CD8-positive, alpha-beta memory T cell (primary cell): ENCODE measurements at regions not wholly inside any gene's neighbourhood (a gene's known extent, or its start where the extent isn't known, plus 50 kb on each side); places are given as distances from the start of the nearest gene placed in this dataset.

Source experiments
- CTCF ChIA-PET: fragments of 350-600 bp; sonication (Branson Sonifier 250); formaldehyde crosslinking; loops from one replicate; lab custom pipeline; 2021; ENCODE audit warnings: antibody characterized with exemption; lab: Charles Lee
- POLR2A ChIA-PET: fragments of 350-600 bp; sonication (Branson Sonifier 250); formaldehyde crosslinking; loops from one replicate; lab custom pipeline; 2021; ENCODE audit warnings: antibody characterized with exemption; lab: Charles Lee
- DNase-seq, 5 donors: peaks; one replicate each; pipeline versions ENCODE4 v3.0.0 to v3.0.0-alpha.2; 2020 to 2022; ENCODE audit warnings: mixed read lengths in 1 of 5
- H3K27ac ChIP-seq: one replicate; pipeline ENCODE4 v1.7.0; 2013; ENCODE audit warnings: low read depth, mild to moderate bottlenecking, low read length, moderate library complexity
- H3K27me3 ChIP-seq: 2 replicates; pipeline ENCODE4 v1.7.0; 2013; ENCODE audit warnings: low read length, mild to moderate bottlenecking; ENCODE audit not compliant: insufficient read depth, poor library complexity, severe bottlenecking
- H3K36me3 ChIP-seq: 2 replicates; pipeline ENCODE4 v1.7.0; 2013; ENCODE audit warnings: mild to moderate bottlenecking, low read length, moderate library complexity; ENCODE audit not compliant: insufficient read depth
- H3K4me1 ChIP-seq: 2 replicates; pipeline ENCODE4 v1.7.0; 2013; ENCODE audit warnings: mild to moderate bottlenecking, low read length, moderate library complexity; ENCODE audit not compliant: insufficient read depth
- H3K4me3 ChIP-seq: 2 replicates; pipeline ENCODE4 v1.7.0; 2013; ENCODE audit warnings: mild to moderate bottlenecking, low read length
- H3K9me3 ChIP-seq: 2 replicates; pipeline ENCODE4 v1.7.0; 2013; ENCODE audit warnings: mild to moderate bottlenecking, low read length
- H3K27ac Mint-ChIP-seq, 8 donors: one replicate each; pipeline ENCODE4 v1.8.0; 2020 to 2021; ENCODE audit warnings: mixed read lengths in 8 of 8, mild to moderate bottlenecking in 6 of 8, inconsistent platforms in 3 of 8, moderate library complexity in 3 of 8
- H3K27me3 Mint-ChIP-seq, 2 donors: one replicate each; pipeline ENCODE4 v1.8.0; 2020 to 2021; ENCODE audit warnings: mixed read lengths in 2 of 2, mild to moderate bottlenecking in 1 of 2, moderate library complexity in 1 of 2
- H3K36me3 Mint-ChIP-seq, 3 donors: one replicate each; pipeline ENCODE4 v1.8.0; 2020 to 2021; ENCODE audit warnings: mixed read lengths in 3 of 3, inconsistent platforms in 1 of 3, mild to moderate bottlenecking in 1 of 3
- H3K4me1 Mint-ChIP-seq, 3 donors: one replicate each; pipeline ENCODE4 v1.8.0; 2020 to 2021; ENCODE audit warnings: mixed read lengths in 3 of 3, inconsistent platforms in 1 of 3, mild to moderate bottlenecking in 1 of 3
- H3K4me3 Mint-ChIP-seq, 7 donors: one replicate each; pipeline ENCODE4 v1.8.0; 2020 to 2021; ENCODE audit warnings: mixed read lengths in 7 of 7, mild to moderate bottlenecking in 6 of 7, moderate library complexity in 4 of 7, inconsistent platforms in 2 of 7
- H3K9me3 Mint-ChIP-seq, 5 donors: one replicate each; pipeline ENCODE4 v1.8.0; 2020 to 2022; ENCODE audit warnings: mixed read lengths in 5 of 5, mild to moderate bottlenecking in 3 of 5, moderate library complexity in 2 of 5, inconsistent platforms in 1 of 5

DNA sequence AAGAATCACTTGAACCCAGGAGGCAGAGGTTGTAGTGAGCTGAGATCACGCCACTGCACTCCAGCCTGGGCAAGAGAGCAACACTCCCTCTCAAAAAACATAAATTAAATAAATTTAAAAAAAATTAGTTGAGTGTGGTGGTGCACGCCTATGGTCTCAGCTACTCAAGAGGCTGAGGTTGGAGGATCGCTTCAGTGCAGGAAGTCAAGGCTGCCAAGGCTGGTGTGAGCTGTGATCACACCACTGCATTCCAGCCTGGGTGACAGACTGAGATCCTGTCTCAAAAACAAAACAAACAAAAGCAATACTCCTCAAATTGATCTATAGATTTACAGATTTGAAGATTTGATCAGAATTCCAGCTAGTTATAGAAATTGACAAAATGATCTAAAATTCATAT is 92.7 kb upstream of the RESF1 start:
- CTCF ChIA-PET = interaction anchor here (0.9 kb wide), 1 partner anchor 18 kb away, joined by 3 read pairs; no protein-coding TSS in a partner anchor
- Mint-ChIP-seq H3K27me3 (no peaks in the 10 kb centered on the region), H3K36me3 (no peaks in the 10 kb centered on the region), H3K4me1 (peaks cover 10 to 13% (median 11%) of the 10 kb centered on the region in 3 donors), H3K4me3 (no peak overlapping the region), H3K27ac (peak overlapping the region in 1 of 8 donors; percentile 43), H3K9me3 (no peaks in the 10 kb centered on the region)
- no peaks in the 10 kb centered on the region for H3K36me3 ChIP-seq
- POLR2A ChIA-PET = interaction anchor here (0.6 kb wide), 1 partner anchor 56 kb away, joined by 3 read pairs; no protein-coding TSS in a partner anchor
- no peaks in the 10 kb centered on the region for H3K27me3 ChIP-seq
- DNase-seq = no peak
- no peak overlapping the region for H3K27ac ChIP-seq
- no peak overlapping the region for H3K4me3 ChIP-seq
- no peaks in the 10 kb centered on the region for H3K9me3 ChIP-seq
- no peaks in the 10 kb centered on the region for H3K4me1 ChIP-seq

DNA sequence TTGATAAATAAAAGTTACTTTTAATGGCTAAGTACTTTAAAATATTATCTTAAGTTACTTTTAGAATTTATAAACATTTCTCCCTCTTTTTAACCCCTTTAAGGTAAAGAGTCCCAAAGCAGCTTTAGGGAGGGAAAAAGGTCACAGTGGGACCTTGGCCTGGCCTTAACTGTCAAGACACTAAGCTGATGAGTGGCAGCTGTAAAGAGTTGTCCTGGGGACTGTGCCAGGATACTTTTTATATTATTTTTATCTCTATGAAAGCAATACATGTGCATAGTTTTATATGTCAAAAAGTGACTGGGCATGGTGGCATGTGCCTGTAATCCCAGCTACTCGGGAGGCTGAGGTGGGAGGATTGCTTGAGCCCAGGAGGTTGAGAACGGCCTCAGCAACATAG is 94.2 kb upstream of the RESF1 start:
- Histone ChIP-seq H3K36me3 (no peaks in the 10 kb centered on the region), H3K4me3 (no peak overlapping the region), H3K4me1 (no peaks in the 10 kb centered on the region), H3K9me3 (no peaks in the 10 kb centered on the region), H3K27ac (no peak overlapping the region), H3K27me3 (no peaks in the 10 kb centered on the region)
- H3K9me3 Mint-ChIP-seq = no peaks in the 10 kb centered on the region
- ChIA-PET CTCF (no interaction called here), POLR2A (interaction anchor here (0.6 kb wide), 1 partner anchor 144 kb away, joined by 4 read pairs; no protein-coding TSS in a partner anchor)
- no peaks in the 10 kb centered on the region for H3K36me3 Mint-ChIP-seq
- no peaks in the 10 kb centered on the region for H3K27me3 Mint-ChIP-seq
- no peak for DNase-seq
- H3K4me3 Mint-ChIP-seq = no peak overlapping the region
- H3K4me1 Mint-ChIP-seq = peaks cover 11 to 16% (median 11%) of the 10 kb centered on the region in 3 donors
- H3K27ac Mint-ChIP-seq = no peak overlapping the region

DNA sequence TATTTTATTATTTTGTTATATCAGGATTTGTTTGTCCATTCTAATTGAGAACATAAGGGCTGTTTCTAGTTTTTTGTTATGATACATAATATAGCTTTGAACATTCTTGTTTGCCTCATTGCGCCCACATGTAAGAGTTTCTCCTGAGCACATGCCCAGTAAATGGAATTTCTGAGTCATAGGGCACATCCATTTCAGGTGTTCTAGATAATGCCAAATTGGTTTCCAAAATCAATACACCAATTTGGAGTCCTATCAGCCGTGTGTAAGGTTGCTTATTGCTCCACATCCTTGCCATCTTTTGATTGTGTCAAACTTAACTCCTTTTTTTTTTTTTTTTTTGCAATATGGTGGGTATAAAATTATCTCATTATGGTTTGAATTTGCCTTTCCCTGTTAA is 97.9 kb upstream of the RESF1 start:
- H3K27ac Mint-ChIP-seq = no peak overlapping the region
- POLR2A ChIA-PET = no interaction called here

DNA sequence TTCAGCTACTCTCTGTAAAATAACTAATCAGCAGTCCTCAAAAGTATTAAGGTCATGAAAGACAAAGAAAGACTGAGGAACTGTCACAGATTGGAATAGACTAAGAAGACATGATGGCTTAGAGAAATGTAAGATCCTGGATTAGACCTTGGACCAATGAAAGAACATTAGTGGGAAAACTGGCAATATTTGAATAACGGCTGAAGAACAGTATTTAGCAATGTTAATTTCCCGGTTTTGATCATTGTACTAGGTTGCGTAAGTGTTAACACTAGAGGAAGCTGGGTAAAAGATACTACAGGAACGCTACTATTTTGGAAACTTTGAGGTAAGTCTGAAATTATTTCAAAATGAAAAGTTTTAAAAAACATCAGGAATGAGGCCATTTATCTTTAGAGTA is 98.8 kb upstream of the RESF1 start:
- Mint-ChIP-seq H3K4me1 (peaks cover 1 to 10% (median 9%) of the 10 kb centered on the region in 3 donors), H3K27me3 (no peaks in the 10 kb centered on the region), H3K27ac (no peak overlapping the region), H3K9me3 (no peaks in the 10 kb centered on the region), H3K4me3 (no peak overlapping the region), H3K36me3 (peaks cover 0 to under 1% (median 0%) of the 10 kb centered on the region in 3 donors)
- Histone ChIP-seq H3K27ac (no peak overlapping the region), H3K4me1 (no peaks in the 10 kb centered on the region), H3K4me3 (no peak overlapping the region), H3K27me3 (no peaks in the 10 kb centered on the region), H3K36me3 (no peaks in the 10 kb centered on the region), H3K9me3 (no peaks in the 10 kb centered on the region)
- POLR2A ChIA-PET = no interaction called here
- CTCF ChIA-PET = no interaction called here
- DNase-seq = no peak

More for the DNA sequence above, 97.9 kb upstream of the RESF1 start:
- CTCF ChIA-PET = no interaction called here
- Mint-ChIP-seq H3K9me3 (no peaks in the 10 kb centered on the region), H3K36me3 (no peaks in the 10 kb centered on the region), H3K4me3 (no peak overlapping the region), H3K4me1 (peaks cover 4 to 13% (median 9%) of the 10 kb centered on the region in 3 donors), H3K27me3 (no peaks in the 10 kb centered on the region)
- no peaks in the 10 kb centered on the region for H3K4me1 ChIP-seq
- H3K27ac ChIP-seq = no peak overlapping the region
- no peak overlapping the region for H3K4me3 ChIP-seq
- no peaks in the 10 kb centered on the region for H3K36me3 ChIP-seq
- no peaks in the 10 kb centered on the region for H3K9me3 ChIP-seq
- no peaks in the 10 kb centered on the region for H3K27me3 ChIP-seq
- DNase-seq = no peak

DNA sequence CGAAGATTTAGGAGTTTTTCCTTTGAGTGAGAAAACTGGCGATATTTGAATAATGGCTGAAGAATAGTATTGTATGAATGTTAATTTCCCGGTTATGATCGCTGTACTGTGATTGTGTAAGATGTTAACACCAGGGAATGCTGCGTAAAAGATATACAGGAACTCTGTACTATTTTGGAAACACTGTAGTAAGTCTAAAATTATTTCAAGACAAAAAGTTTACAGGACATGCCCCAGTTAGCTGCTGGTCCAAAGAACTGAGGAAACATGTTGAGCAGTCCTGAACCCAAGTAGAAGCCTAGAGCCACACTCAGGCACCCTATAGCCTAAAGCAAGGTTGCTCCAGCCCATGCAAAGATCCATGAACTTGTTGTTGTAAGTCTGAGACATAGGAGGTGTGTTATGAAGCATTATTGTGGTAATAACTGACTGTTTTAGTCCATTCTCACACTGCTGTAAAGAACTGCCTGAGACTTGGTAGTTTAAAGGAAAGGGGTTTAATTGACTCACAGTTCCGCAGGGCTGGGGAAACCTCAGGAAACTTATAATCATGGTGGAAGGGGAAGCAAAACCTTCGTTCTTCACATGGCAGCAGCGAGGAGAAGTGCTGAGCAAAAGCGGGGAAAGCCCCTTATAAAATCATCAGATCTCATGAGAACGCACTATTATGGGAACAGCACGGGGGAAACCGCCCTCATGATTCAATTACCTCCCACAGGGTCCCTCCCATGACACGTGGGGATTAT is 99.8 kb upstream of the RESF1 start:
- Mint-ChIP-seq H3K36me3 (peaks cover 0 to 4% (median 0%) of the 10 kb centered on the region in 3 donors), H3K9me3 (no peaks in the 10 kb centered on the region), H3K27ac (peak overlapping the region in 3 of 8 donors; percentile 3 to 73 (median 19)), H3K4me3 (peak overlapping the region in 1 of 7 donors; percentile 36), H3K4me1 (peaks cover 1 to 10% (median 9%) of the 10 kb centered on the region in 3 donors), H3K27me3 (no peaks in the 10 kb centered on the region)
- no peaks in the 10 kb centered on the region for H3K36me3 ChIP-seq
- no peaks in the 10 kb centered on the region for H3K27me3 ChIP-seq
- POLR2A ChIA-PET = no interaction called here
- no peaks in the 10 kb centered on the region for H3K9me3 ChIP-seq
- no peak for DNase-seq
- no peak overlapping the region for H3K4me3 ChIP-seq
- H3K27ac ChIP-seq = no peak overlapping the region
- CTCF ChIA-PET = no interaction called here
- no peaks in the 10 kb centered on the region for H3K4me1 ChIP-seq

DNA sequence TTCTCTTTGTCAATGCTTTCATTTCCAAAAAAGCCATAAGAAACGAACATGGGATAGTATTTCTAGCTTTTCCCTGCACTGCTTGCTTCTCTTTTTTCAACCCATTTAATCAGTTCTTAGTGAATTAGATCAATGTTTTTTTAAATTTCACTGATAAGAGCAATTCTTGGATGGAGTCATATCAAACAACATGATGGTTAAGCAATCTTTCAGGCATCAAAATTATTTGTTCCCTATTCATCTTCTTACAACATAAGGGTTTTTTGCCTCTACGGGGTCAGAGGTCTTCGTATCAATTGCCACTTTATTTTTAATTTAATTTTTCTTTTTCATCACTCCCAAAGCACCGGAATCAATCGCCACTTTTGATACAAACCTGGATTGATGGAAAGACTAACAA is 103.8 kb upstream of the RESF1 start:
- Histone ChIP-seq H3K36me3 (no peaks in the 10 kb centered on the region), H3K4me1 (no peaks in the 10 kb centered on the region), H3K4me3 (no peak overlapping the region), H3K27me3 (no peaks in the 10 kb centered on the region), H3K9me3 (peaks cover 4% of the 10 kb centered on the region), H3K27ac (no peak overlapping the region)
- Mint-ChIP-seq H3K4me3 (no peak overlapping the region), H3K27ac (no peak overlapping the region), H3K4me1 (peaks cover 1 to 10% (median 9%) of the 10 kb centered on the region in 3 donors), H3K36me3 (peaks cover 0 to 28% (median 2%) of the 10 kb centered on the region in 3 donors), H3K9me3 (peaks cover 6 to 15% (median 9%) of the 10 kb centered on the region in 5 donors), H3K27me3 (no peaks in the 10 kb centered on the region)
- ChIA-PET POLR2A (no interaction called here), CTCF (no interaction called here)
- no peak for DNase-seq

DNA sequence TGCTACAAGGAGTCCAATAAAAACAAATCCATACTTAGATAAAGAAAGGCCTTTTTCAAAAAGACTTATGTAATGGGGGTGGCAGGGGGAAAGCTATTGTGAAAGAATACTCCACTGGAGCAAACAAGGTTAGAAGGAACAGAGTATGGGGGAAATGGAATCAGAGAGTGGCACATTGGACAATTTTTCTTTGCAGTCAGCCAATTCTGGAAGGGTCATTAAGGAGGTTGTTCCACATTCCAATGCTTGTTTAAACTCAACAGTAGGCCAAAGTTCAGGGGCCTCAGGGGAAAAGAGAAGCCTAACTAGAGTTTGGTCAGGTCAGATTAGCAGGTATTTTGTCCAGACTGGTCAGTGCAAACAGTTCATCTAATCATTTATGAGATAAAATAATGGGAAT is 105.2 kb upstream of the RESF1 start:
- H3K4me3 ChIP-seq = no peak overlapping the region
- Mint-ChIP-seq H3K9me3 (peaks cover 6 to 19% (median 9%) of the 10 kb centered on the region in 5 donors), H3K36me3 (peaks cover 0 to 28% (median 2%) of the 10 kb centered on the region in 3 donors), H3K27me3 (no peaks in the 10 kb centered on the region), H3K4me3 (no peak overlapping the region), H3K27ac (peak overlapping the region in 1 of 8 donors; percentile 79), H3K4me1 (no peaks in the 10 kb centered on the region)
- no peaks in the 10 kb centered on the region for H3K36me3 ChIP-seq
- peaks cover 10% of the 10 kb centered on the region for H3K9me3 ChIP-seq
- no peaks in the 10 kb centered on the region for H3K27me3 ChIP-seq
- no peak for DNase-seq
- CTCF ChIA-PET = interaction anchor here (0.6 kb wide), 1 partner anchor 217 kb away, joined by 4 read pairs; no protein-coding TSS in a partner anchor
- H3K4me1 ChIP-seq = no peaks in the 10 kb centered on the region
- H3K27ac ChIP-seq = no peak overlapping the region
- POLR2A ChIA-PET = no interaction called here

DNA sequence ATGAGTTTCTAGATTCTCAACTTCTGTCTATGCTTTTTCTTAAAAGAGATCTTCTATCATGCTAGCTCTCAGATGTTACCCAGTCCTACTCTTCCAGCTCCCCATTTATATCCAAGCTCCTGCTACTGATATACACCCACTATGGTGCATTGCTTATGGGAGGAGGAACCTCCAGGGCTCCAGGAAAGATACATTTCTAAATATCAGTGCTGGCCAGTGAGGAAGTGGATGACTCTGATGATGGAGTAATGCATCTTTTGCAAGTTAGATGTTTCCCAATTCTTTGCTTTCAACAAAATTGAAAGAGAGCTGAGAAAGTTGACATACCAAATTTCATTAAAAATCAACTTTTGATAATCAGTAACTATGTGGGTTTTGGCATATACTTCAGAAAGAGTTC is 105.7 kb upstream of the RESF1 start:
- peaks cover 6 to 19% (median 12%) of the 10 kb centered on the region in 5 donors for H3K9me3 Mint-ChIP-seq
- peaks cover 0 to 28% (median 2%) of the 10 kb centered on the region in 3 donors for H3K36me3 Mint-ChIP-seq
- H3K27me3 Mint-ChIP-seq = no peaks in the 10 kb centered on the region
- CTCF ChIA-PET = no interaction called here
- H3K9me3 ChIP-seq = peaks cover 10% of the 10 kb centered on the region
- no peaks in the 10 kb centered on the region for H3K4me1 Mint-ChIP-seq
- no peak for DNase-seq
- H3K4me1 ChIP-seq = no peaks in the 10 kb centered on the region
- H3K36me3 ChIP-seq = no peaks in the 10 kb centered on the region
- no peak overlapping the region for H3K4me3 ChIP-seq
- no peaks in the 10 kb centered on the region for H3K27me3 ChIP-seq
- H3K27ac Mint-ChIP-seq = no peak overlapping the region
- POLR2A ChIA-PET = no interaction called here
- H3K4me3 Mint-ChIP-seq = no peak overlapping the region
- no peak overlapping the region for H3K27ac ChIP-seq
